Ishikawa (cell line): ENCODE measurements at regions not wholly inside any gene's neighbourhood (a gene's known extent, or its start where the extent isn't known, plus 50 kb on each side); places are given as distances from the start of the nearest gene placed in this dataset.

ENCODE experiments used
- CEBPB ChIP-seq: IDR thresholded peaks from 2 replicates; pipeline ENCODE4 v1.6.1; 2012
- CREB1 ChIP-seq: IDR thresholded peaks from 2 replicates; pipeline ENCODE4 v1.6.1; 2012; ENCODE audit warnings: low read depth
- EGR1 ChIP-seq: IDR thresholded peaks from 2 replicates; pipeline ENCODE4 v1.6.1; 2012
- EP300 ChIP-seq: IDR thresholded peaks from 2 replicates; pipeline ENCODE4 v1.6.1; 2012; ENCODE audit warnings: borderline replicate concordance
- FOXM1 ChIP-seq: IDR thresholded peaks from 2 replicates; pipeline ENCODE4 v1.6.1; 2012; ENCODE audit warnings: low read depth, borderline replicate concordance
- MAX ChIP-seq: IDR thresholded peaks from 2 replicates; pipeline ENCODE4 v1.6.1; 2012
- NFIC ChIP-seq: IDR thresholded peaks from 2 replicates; pipeline ENCODE4 v1.6.1; 2012
- RAD21 ChIP-seq: IDR thresholded peaks from 2 replicates; pipeline ENCODE4 v1.6.1; 2012; ENCODE audit warnings: low read depth
- REST ChIP-seq: IDR thresholded peaks from 2 replicates; pipeline ENCODE4 v1.6.1; 2012; ENCODE audit warnings: low read depth, mild to moderate bottlenecking
- TAF1 ChIP-seq: IDR thresholded peaks from 2 replicates; pipeline ENCODE4 v1.6.1; 2012; ENCODE audit warnings: low read depth, mild to moderate bottlenecking
- TCF12 ChIP-seq: IDR thresholded peaks from 2 replicates; pipeline ENCODE4 v1.6.1; 2012; ENCODE audit warnings: low read depth
- TEAD4 ChIP-seq: IDR thresholded peaks from 2 replicates; pipeline ENCODE4 v1.6.1; 2012
- USF1 ChIP-seq: IDR thresholded peaks from 2 replicates; pipeline ENCODE4 v1.6.1; 2012
- YY1 ChIP-seq: IDR thresholded peaks from 2 replicates; pipeline ENCODE4 v1.6.1; 2012; ENCODE audit warnings: low read depth
- ZBTB7A ChIP-seq: IDR thresholded peaks from 2 replicates; pipeline ENCODE4 v1.6.1; 2012; ENCODE audit warnings: low read depth

GRCh38 chr1:38772026-38772425 lies 87.5 kb downstream of the RRAGC start:
- no peak for TF ChIP-seq YY1
- no peak for TF ChIP-seq REST
- TF ChIP-seq CEBPB = no peak
- no peak for TF ChIP-seq CREB1
- TF ChIP-seq EP300 = no peak
- TF ChIP-seq TEAD4 = no peak
- TF ChIP-seq ZBTB7A = no peak
- TF ChIP-seq RAD21 = no peak
- no peak for TF ChIP-seq FOXM1
- no peak for TF ChIP-seq MAX
- TF ChIP-seq TCF12 = no peak
- TF ChIP-seq USF1 = no peak
- TF ChIP-seq EGR1 = no peak
- TF ChIP-seq TAF1 = no peak
- no peak for TF ChIP-seq NFIC

- TF ChIP-seq EGR1 (no peak), REST (no peak), CEBPB (no peak), CREB1 (no peak), YY1 (no peak), MAX (no peak), FOXM1 (no peak), TAF1 (no peak), TEAD4 (no peak), EP300 (no peak), TCF12 (no peak), ZBTB7A (no peak), NFIC (no peak), USF1 (no peak), RAD21 (no peak)
These were observed 93.4 kb downstream of the RRAGC start for GRCh38 chr1:38766125-38766524.

- TF ChIP-seq CEBPB = no peak
- no peak for TF ChIP-seq TEAD4
- no peak for TF ChIP-seq ZBTB7A
- no peak for TF ChIP-seq YY1
- no peak for TF ChIP-seq MAX
- TF ChIP-seq TCF12 = no peak
- no peak for TF ChIP-seq REST
- no peak for TF ChIP-seq RAD21
- no peak for TF ChIP-seq EP300
- TF ChIP-seq CREB1 = no peak
- TF ChIP-seq FOXM1 = no peak
- TF ChIP-seq USF1 = no peak
- no peak for TF ChIP-seq EGR1
- no peak for TF ChIP-seq TAF1
- no peak for TF ChIP-seq NFIC
These were observed 96.5 kb downstream of the RRAGC start for GRCh38 chr1:38763121-38763520.

- TF ChIP-seq USF1 (no peak), CREB1 (no peak), MAX (no peak), ZBTB7A (no peak), RAD21 (no peak), TCF12 (no peak)
These were observed 99.0 kb downstream of the RRAGC start for GRCh38 chr1:38760562-38760961.
